Natural killer cell (primary cell): ENCODE measurements at regions not wholly inside any gene's neighbourhood (a gene's known extent, or its start where the extent isn't known, plus 50 kb on each side); places are given as distances from the start of the nearest gene placed in this dataset.

Source experiments
- ATAC-seq, 3 donors: fragments of 150-1000 bp in 2 of 3; fragments of 200-7000 bp in 1 of 3; cut with Tn5 transposase; 1 replicate in 1 of 3; 2 replicates in 2 of 3; pipeline ENCODE4 v1.10.0; 2021; ENCODE audit warnings: mild to moderate bottlenecking in 2 of 3, moderate library complexity in 2 of 3
- DNase-seq, 2 donors: peaks; one replicate each; pipeline versions ENCODE4 v3.0.0 to v3.0.0-alpha.2; 2013 to 2021; ENCODE audit warnings: mixed read lengths in 1 of 2
- H3K27ac ChIP-seq: one replicate; pipeline ENCODE4 v1.5.1; 2013; ENCODE audit warnings: mild to moderate bottlenecking, low read length
- H3K27me3 ChIP-seq: one replicate; pipeline ENCODE4 v1.6.1; 2013; ENCODE audit warnings: low read length; ENCODE audit not compliant: control insufficient read depth, insufficient read depth
- H3K36me3 ChIP-seq: one replicate; pipeline ENCODE4 v1.6.1; 2013; ENCODE audit warnings: low read length; ENCODE audit not compliant: control insufficient read depth, insufficient read depth
- H3K4me1 ChIP-seq: one replicate; pipeline ENCODE4 v1.6.1; 2013; ENCODE audit warnings: low read length; ENCODE audit not compliant: control insufficient read depth, insufficient read depth
- H3K4me3 ChIP-seq: one replicate; pipeline ENCODE4 v1.5.1; 2013; ENCODE audit warnings: low read length
- H3K9me3 ChIP-seq: one replicate; pipeline ENCODE4 v1.6.1; 2013; ENCODE audit warnings: low read length; ENCODE audit not compliant: control insufficient read depth, insufficient read depth
- H3K27ac Mint-ChIP-seq, 2 donors: one replicate each; pipeline ENCODE4 v1.8.0; 2022; ENCODE audit warnings: mild to moderate bottlenecking in 2 of 2, mixed read lengths in 2 of 2, moderate library complexity in 1 of 2
- H3K27me3 Mint-ChIP-seq, 2 donors: one replicate each; pipeline ENCODE4 v1.8.0; 2022; ENCODE audit warnings: low read depth in 2 of 2, mixed read lengths in 2 of 2
- H3K36me3 Mint-ChIP-seq: one replicate; pipeline ENCODE4 v1.8.0; 2022; ENCODE audit warnings: mixed read lengths
- H3K4me1 Mint-ChIP-seq, 2 donors: one replicate each; pipeline ENCODE4 v1.8.0; 2022; ENCODE audit warnings: mixed read lengths in 2 of 2
- H3K4me3 Mint-ChIP-seq: one replicate; pipeline ENCODE4 v1.8.0; 2022; ENCODE audit warnings: mild to moderate bottlenecking, moderate library complexity, mixed read lengths
- H3K9me3 Mint-ChIP-seq, 2 donors: one replicate each; pipeline ENCODE4 v1.8.0; 2022; ENCODE audit warnings: mixed read lengths in 2 of 2
- WGBS: methylation state at CpG from one replicate; pipeline ENCODE4 v1.1.7; 2013; ENCODE audit warnings: missing lambda C conversion rate; ENCODE audit not compliant: insufficient coverage; 5-methylcytosine and 5-hydroxymethylcytosine counted together
- intact Hi-C: fragments of 100-400 bp; cut with micrococcal nuclease; formaldehyde crosslinking; loops from one replicate; pipeline ENCODE4 v1.14.2; 2022
- TF ChIP-seq, protein P1 (sequence below): fragments of 200-600 bp; IDR thresholded peaks from one replicate; pipeline ENCODE4 v1.8.0; 2022; ENCODE audit warnings: antibody characterized with exemption

DNA sequence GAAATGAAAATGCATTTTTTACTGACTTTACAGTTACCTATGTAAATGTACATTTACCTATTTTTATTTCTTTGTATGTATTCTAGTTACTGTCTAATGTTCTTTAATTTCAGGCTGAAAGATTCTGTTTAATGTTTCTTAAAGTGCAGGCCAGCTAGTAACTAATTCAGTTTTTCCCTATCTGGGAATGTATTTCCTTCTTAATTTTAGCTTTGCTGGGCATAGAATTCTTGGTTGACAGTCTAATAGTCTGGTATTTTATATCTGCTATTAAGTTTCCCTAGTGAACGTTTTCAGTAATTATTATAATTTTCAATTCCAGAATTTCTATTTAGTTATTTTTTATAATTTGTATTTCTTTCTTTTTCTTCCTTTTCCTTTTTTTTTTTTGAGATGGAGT lies 186.0 kb upstream of the NOX3 start:
- DNase-seq (no peak), ATAC-seq (no peak)
- no peaks in the 10 kb centered on the region for H3K36me3 ChIP-seq
- WGBS = no CpG with 5 or more reads among the region's 1 CpG
- H3K4me1 ChIP-seq = no peaks in the 10 kb centered on the region
- H3K4me3 ChIP-seq = no peak overlapping the region
- Mint-ChIP-seq H3K36me3 (no peaks in the 10 kb centered on the region), H3K27ac (no peak overlapping the region), H3K4me1 (no peaks in the 10 kb centered on the region), H3K4me3 (no peak overlapping the region), H3K9me3 (peaks cover 6 to 11% of the 10 kb centered on the region in 2 donors), H3K27me3 (no peaks in the 10 kb centered on the region)
- H3K27ac ChIP-seq = no peak overlapping the region
- TF ChIP-seq, protein P1, sequence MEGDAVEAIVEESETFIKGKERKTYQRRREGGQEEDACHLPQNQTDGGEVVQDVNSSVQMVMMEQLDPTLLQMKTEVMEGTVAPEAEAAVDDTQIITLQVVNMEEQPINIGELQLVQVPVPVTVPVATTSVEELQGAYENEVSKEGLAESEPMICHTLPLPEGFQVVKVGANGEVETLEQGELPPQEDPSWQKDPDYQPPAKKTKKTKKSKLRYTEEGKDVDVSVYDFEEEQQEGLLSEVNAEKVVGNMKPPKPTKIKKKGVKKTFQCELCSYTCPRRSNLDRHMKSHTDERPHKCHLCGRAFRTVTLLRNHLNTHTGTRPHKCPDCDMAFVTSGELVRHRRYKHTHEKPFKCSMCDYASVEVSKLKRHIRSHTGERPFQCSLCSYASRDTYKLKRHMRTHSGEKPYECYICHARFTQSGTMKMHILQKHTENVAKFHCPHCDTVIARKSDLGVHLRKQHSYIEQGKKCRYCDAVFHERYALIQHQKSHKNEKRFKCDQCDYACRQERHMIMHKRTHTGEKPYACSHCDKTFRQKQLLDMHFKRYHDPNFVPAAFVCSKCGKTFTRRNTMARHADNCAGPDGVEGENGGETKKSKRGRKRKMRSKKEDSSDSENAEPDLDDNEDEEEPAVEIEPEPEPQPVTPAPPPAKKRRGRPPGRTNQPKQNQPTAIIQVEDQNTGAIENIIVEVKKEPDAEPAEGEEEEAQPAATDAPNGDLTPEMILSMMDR = no peak
- H3K27me3 ChIP-seq = no peaks in the 10 kb centered on the region
- intact Hi-C loops = no loop called here
- no peaks in the 10 kb centered on the region for H3K9me3 ChIP-seq

DNA sequence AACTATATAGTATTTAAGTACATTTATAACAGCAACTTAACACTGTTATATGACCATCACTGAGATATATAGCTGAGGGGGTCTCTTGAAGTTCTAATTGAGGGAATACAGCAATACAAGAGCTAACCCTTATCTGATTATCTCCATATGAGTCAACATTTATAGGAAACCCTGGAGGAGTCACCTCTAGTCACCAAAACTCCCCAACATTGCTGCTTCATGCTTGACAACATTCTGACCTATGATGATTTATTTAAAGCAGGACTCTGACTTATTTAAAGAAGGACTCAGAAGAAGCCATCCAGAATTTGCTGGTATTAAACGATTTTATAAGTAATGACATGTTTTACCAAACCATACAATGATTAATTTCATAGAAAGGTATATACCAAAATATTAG lies 182.6 kb upstream of the NOX3 start:
- Histone ChIP-seq H3K9me3 (no peaks in the 10 kb centered on the region), H3K36me3 (no peaks in the 10 kb centered on the region), H3K4me3 (no peak overlapping the region), H3K27ac (no peak overlapping the region), H3K27me3 (no peaks in the 10 kb centered on the region), H3K4me1 (no peaks in the 10 kb centered on the region)
- no peaks in the 10 kb centered on the region for H3K36me3 Mint-ChIP-seq
- H3K4me3 Mint-ChIP-seq = no peak overlapping the region
- H3K27me3 Mint-ChIP-seq = no peaks in the 10 kb centered on the region
- no CpG with 5 or more reads among the region's 1 CpG for WGBS
- H3K4me1 Mint-ChIP-seq = no peaks in the 10 kb centered on the region
- ATAC-seq = no peak
- intact Hi-C loops = no loop called here
- peaks cover 6 to 15% of the 10 kb centered on the region in 2 donors for H3K9me3 Mint-ChIP-seq
- DNase-seq = no peak
- TF ChIP-seq, protein P1 = no peak
- no peak overlapping the region for H3K27ac Mint-ChIP-seq

DNA sequence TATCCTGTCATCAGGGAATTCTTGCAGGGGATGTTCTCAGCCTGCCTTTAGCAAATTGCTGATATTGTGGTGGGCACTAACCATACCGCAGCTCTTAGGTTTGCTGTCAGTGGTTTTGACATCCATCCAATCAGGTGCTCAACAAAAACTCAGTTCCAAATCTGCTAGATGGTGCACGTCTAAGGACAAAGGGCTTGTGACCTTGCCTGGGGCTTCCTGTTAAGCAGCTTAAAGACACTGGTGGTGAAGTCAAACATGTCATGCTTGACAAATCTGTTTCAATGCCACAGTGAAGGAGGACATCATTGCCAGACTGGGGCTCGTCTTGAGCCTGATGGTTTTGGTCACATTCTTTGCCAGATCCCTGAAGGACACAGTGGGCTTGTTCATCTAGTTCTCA lies 179.8 kb upstream of the NOX3 start:
- H3K4me3 ChIP-seq = no peak overlapping the region
- ATAC-seq = no peak
- H3K27ac ChIP-seq = no peak overlapping the region
- DNase-seq = no peak
- Mint-ChIP-seq H3K36me3 (no peaks in the 10 kb centered on the region), H3K27ac (no peak overlapping the region), H3K4me1 (no peaks in the 10 kb centered on the region), H3K9me3 (peaks cover 5 to 10% of the 10 kb centered on the region in 2 donors), H3K4me3 (no peak overlapping the region), H3K27me3 (no peaks in the 10 kb centered on the region)
- 70% methylated on average over 3 of the region's 3 CpGs for WGBS
- H3K27me3 ChIP-seq = no peaks in the 10 kb centered on the region
- intact Hi-C loops = no loop called here
- no peaks in the 10 kb centered on the region for H3K36me3 ChIP-seq
- no peaks in the 10 kb centered on the region for H3K4me1 ChIP-seq
- H3K9me3 ChIP-seq = no peaks in the 10 kb centered on the region
- TF ChIP-seq, protein P1 = no peak

DNA sequence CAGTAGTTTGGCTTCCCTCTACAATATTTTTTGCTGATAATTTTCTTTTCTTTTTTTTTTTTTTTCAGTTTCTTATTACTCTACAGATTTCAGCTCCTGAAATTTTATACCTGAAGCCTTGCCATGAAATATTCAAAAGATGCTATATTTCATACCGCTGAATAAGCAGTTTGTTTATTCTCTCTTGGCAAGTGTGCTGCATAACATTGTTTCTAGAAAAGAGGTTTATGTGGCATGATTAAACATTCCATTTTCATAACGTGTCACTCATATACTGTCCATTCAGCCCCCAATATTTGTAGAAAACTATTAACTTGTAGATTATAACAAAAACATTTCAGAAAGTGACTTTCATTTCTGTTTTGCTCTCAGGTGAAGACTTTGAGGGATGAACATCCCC lies 174.4 kb upstream of the NOX3 start:
- ATAC-seq (no peak), DNase-seq (no peak)
- WGBS = no CpG with 5 or more reads among the region's 2 CpGs
- intact Hi-C loops = no loop called here
- TF ChIP-seq, protein P1 = no peak
- no peaks in the 10 kb centered on the region for H3K9me3 ChIP-seq
- no peak overlapping the region for H3K27ac ChIP-seq
- no peaks in the 10 kb centered on the region for H3K36me3 ChIP-seq
- Mint-ChIP-seq H3K4me3 (no peak overlapping the region), H3K4me1 (no peaks in the 10 kb centered on the region), H3K36me3 (no peaks in the 10 kb centered on the region), H3K27ac (no peak overlapping the region), H3K27me3 (no peaks in the 10 kb centered on the region), H3K9me3 (peaks cover 9 to 10% of the 10 kb centered on the region in 2 donors)
- no peak overlapping the region for H3K4me3 ChIP-seq
- no peaks in the 10 kb centered on the region for H3K4me1 ChIP-seq
- H3K27me3 ChIP-seq = no peaks in the 10 kb centered on the region
